GM19239 (cell line): ENCODE measurements at regions not wholly inside any gene's neighbourhood (a gene's known extent, or its start where the extent isn't known, plus 50 kb on each side); places are given as distances from the start of the nearest gene placed in this dataset.

Experiments used
- DNase-seq: peaks from one replicate; pipeline ENCODE4 v3.0.0; 2011; ENCODE audit warnings: low spot score; ENCODE audit not compliant: insufficient read length
- FAIRE-seq: peaks from 2 replicates; lab custom pipeline; 2011; peaks lifted over from hg19 to GRCh38; lab: Jason Lieb, UNC

- FAIRE-seq (no peak), DNase-seq (no peak)
These were observed 368.5 kb upstream of the OPRM1 start for GRCh38 chr6:153670403-153671026.

- DNase-seq = no peak
- no peak for FAIRE-seq
These were observed 370.3 kb upstream of the OPRM1 start for GRCh38 chr6:153668758-153669157.

- DNase-seq (no peak), FAIRE-seq (no peak)
These were observed 376.1 kb upstream of the OPRM1 start for GRCh38 chr6:153662982-153663381.

- no peak for DNase-seq
- no peak for FAIRE-seq
These were observed 393.7 kb upstream of the OPRM1 start for GRCh38 chr6:153645326-153645725.

GRCh38 chr6:153644000-153644399 is 395.0 kb upstream of the OPRM1 start:
- no peak for FAIRE-seq
- DNase-seq = no peak

- FAIRE-seq = no peak
- DNase-seq = no peak
These were observed 404.6 kb upstream of the OPRM1 start for GRCh38 chr6:153634416-153634815.

- FAIRE-seq = no peak
- DNase-seq = no peak
These were observed 414.0 kb upstream of the OPRM1 start for GRCh38 chr6:153625089-153625488.

GRCh38 chr6:153624528-153624927 is 414.5 kb upstream of the OPRM1 start:
- FAIRE-seq = no peak

GRCh38 chr6:153623496-153623895 is 415.5 kb upstream of the OPRM1 start:
- no peak for DNase-seq
- FAIRE-seq = no peak

More at GRCh38 chr6:153624528-153624927, 414.5 kb upstream of the OPRM1 start:
- no peak for DNase-seq

GRCh38 chr6:153621491-153621890 is 417.5 kb upstream of the OPRM1 start:
- no peak for FAIRE-seq
- no peak for DNase-seq

GRCh38 chr6:153621070-153621469 is 418.0 kb upstream of the OPRM1 start:
- no peak for FAIRE-seq

GRCh38 chr6:153618371-153619322 is 420.4 kb upstream of the OPRM1 start:
- DNase-seq (no peak), FAIRE-seq (no peak)

More at GRCh38 chr6:153621070-153621469, 418.0 kb upstream of the OPRM1 start:
- no peak for DNase-seq

GRCh38 chr6:153616506-153616905 is 422.5 kb upstream of the OPRM1 start:
- DNase-seq (no peak), FAIRE-seq (no peak)

- DNase-seq = no peak
- no peak for FAIRE-seq
These were observed 425.2 kb upstream of the OPRM1 start for GRCh38 chr6:153613719-153614455.

GRCh38 chr6:153602401-153602800 is 436.6 kb upstream of the OPRM1 start:
- DNase-seq (no peak), FAIRE-seq (no peak)

GRCh38 chr6:153599901-153600300 is 439.1 kb upstream of the OPRM1 start:
- FAIRE-seq (no peak), DNase-seq (no peak)

- DNase-seq (no peak), FAIRE-seq (no peak)
These were observed 443.1 kb upstream of the OPRM1 start for GRCh38 chr6:153595903-153596302.

- DNase-seq = no peak
- FAIRE-seq = no peak
These were observed 444.2 kb upstream of the OPRM1 start for GRCh38 chr6:153594871-153595270.

GRCh38 chr6:153591159-153591558 is 447.9 kb upstream of the OPRM1 start:
- FAIRE-seq (no peak), DNase-seq (no peak)

- FAIRE-seq (no peak), DNase-seq (no peak)
These were observed 448.6 kb upstream of the OPRM1 start for GRCh38 chr6:153590411-153590810.

GRCh38 chr6:153588330-153588729 is 450.7 kb upstream of the OPRM1 start:
- no peak for DNase-seq
- no peak for FAIRE-seq
